NCI-H1092 treated with DMSO at 0.1 percent for 48 hours (cell line): ENCODE measurements at regions not wholly inside any gene's neighbourhood (a gene's known extent, or its start where the extent isn't known, plus 50 kb on each side); places are given as distances from the start of the nearest gene placed in this dataset.

Experiments
- DNase-seq: peaks from one replicate; lab custom pipeline; 2025; lab: John Stamatoyannopoulos, UW

- no peak for DNase-seq
Observed at GRCh38 chr6:12221856-12222255, 68.3 kb upstream of the EDN1 start.

GRCh38 chr6:12222405-12223366, 67.5 kb upstream of the EDN1 start:
- no peak for DNase-seq

- DNase-seq = no peak
Observed at GRCh38 chr6:12223383-12223782, 66.8 kb upstream of the EDN1 start.

- no peak for DNase-seq
Observed at GRCh38 chr6:12224251-12224650, 65.9 kb upstream of the EDN1 start.

GRCh38 chr6:12228447-12229146, 61.6 kb upstream of the EDN1 start:
- DNase-seq = no peak

GRCh38 chr6:12229332-12229731, 60.8 kb upstream of the EDN1 start:
- DNase-seq = no peak

- DNase-seq = no peak
Observed at GRCh38 chr6:12230523-12230922, 59.6 kb upstream of the EDN1 start.

GRCh38 chr6:12232339-12232738, 57.8 kb upstream of the EDN1 start:
- DNase-seq = no peak

GRCh38 chr6:12232821-12233220, 57.3 kb upstream of the EDN1 start:
- DNase-seq = no peak

GRCh38 chr6:12233693-12234571, 56.2 kb upstream of the EDN1 start:
- DNase-seq = peak; percentile 1

- no peak for DNase-seq
Observed at GRCh38 chr6:12235341-12235740, 54.8 kb upstream of the EDN1 start.

GRCh38 chr6:12238219-12238618, 51.9 kb upstream of the EDN1 start:
- DNase-seq = no peak
